SK-N-SH (cell line): ENCODE measurements at regions not wholly inside any gene's neighbourhood (a gene's known extent, or its start where the extent isn't known, plus 50 kb on each side); places are given as distances from the start of the nearest gene placed in this dataset.

Experiments
- EP300 ChIP-seq, 2 experiments: IDR thresholded peaks; 2 replicates each; pipeline versions ENCODE4 v1.4.0 to v1.6.1; 2012; ENCODE audit warnings: borderline replicate concordance in 1 of 2, low read depth in 1 of 2, low read length in 1 of 2
- EZH2phosphoT487 ChIP-seq: fragments of 200-600 bp; sonication (generic); IDR thresholded peaks from 2 replicates; pipeline ENCODE4 v1.6.1; 2017; ENCODE audit warnings: low read depth, mixed run types, mild to moderate bottlenecking, antibody characterized with exemption, moderate library complexity, borderline replicate concordance
- GABPA ChIP-seq: IDR thresholded peaks from 2 replicates; pipeline ENCODE4 v1.4.0; 2012; ENCODE audit warnings: low read depth, mild to moderate bottlenecking
- MAX ChIP-seq: IDR thresholded peaks from 2 replicates; pipeline ENCODE4 v1.4.0; 2012; ENCODE audit warnings: low read depth
- MXI1 ChIP-seq: IDR thresholded peaks from 2 replicates; pipeline ENCODE4 v1.6.1; 2012; ENCODE audit warnings: mild to moderate bottlenecking, low read depth, low read length, improper control_type of control experiment
- NRF1 ChIP-seq: IDR thresholded peaks from 2 replicates; pipeline ENCODE4 v1.6.1; 2012; ENCODE audit warnings: low read depth, mild to moderate bottlenecking, low read length
- POLR2AphosphoS5 ChIP-seq: IDR thresholded peaks from 2 replicates; pipeline ENCODE4 v1.6.1; 2012; ENCODE audit warnings: low read depth, low read length
- RCOR1 ChIP-seq: fragments of 150-350 bp; IDR thresholded peaks from 2 replicates; pipeline ENCODE4 v1.6.1; 2017; ENCODE audit warnings: antibody characterized with exemption, low read length
- RFX5 ChIP-seq: IDR thresholded peaks from 2 replicates; pipeline ENCODE4 v1.6.1; 2012; ENCODE audit warnings: mild to moderate bottlenecking, improper control_type of control experiment, low read length
- TAF1 ChIP-seq: IDR thresholded peaks from 2 replicates; pipeline ENCODE4 v1.6.1; 2012; ENCODE audit warnings: low read depth, mild to moderate bottlenecking, low read length, moderate library complexity, borderline replicate concordance
- TEAD4 ChIP-seq: IDR thresholded peaks from 2 replicates; pipeline ENCODE4 v1.4.0; 2012; ENCODE audit warnings: mild to moderate bottlenecking, borderline replicate concordance; ENCODE audit not compliant: insufficient read depth
- USF2 ChIP-seq: fragments of 150-350 bp; IDR thresholded peaks from 2 replicates; pipeline ENCODE4 v1.6.1; 2017; ENCODE audit warnings: antibody characterized with exemption, low read length, low read depth, borderline replicate concordance
- YY1 ChIP-seq: IDR thresholded peaks from 2 replicates; pipeline ENCODE4 v1.4.0; 2012; ENCODE audit warnings: low read depth, mild to moderate bottlenecking
- TF ChIP-seq, protein P1 (sequence below): fragments of 200-600 bp; sonication (generic); IDR thresholded peaks from 2 replicates; pipeline ENCODE4 v1.6.1; 2017; ENCODE audit warnings: antibody characterized with exemption, mild to moderate bottlenecking, moderate library complexity

GRCh38 chr15:35929740-35930444 is 383.9 kb upstream of the DPH6 start:
- TF ChIP-seq, protein P1, sequence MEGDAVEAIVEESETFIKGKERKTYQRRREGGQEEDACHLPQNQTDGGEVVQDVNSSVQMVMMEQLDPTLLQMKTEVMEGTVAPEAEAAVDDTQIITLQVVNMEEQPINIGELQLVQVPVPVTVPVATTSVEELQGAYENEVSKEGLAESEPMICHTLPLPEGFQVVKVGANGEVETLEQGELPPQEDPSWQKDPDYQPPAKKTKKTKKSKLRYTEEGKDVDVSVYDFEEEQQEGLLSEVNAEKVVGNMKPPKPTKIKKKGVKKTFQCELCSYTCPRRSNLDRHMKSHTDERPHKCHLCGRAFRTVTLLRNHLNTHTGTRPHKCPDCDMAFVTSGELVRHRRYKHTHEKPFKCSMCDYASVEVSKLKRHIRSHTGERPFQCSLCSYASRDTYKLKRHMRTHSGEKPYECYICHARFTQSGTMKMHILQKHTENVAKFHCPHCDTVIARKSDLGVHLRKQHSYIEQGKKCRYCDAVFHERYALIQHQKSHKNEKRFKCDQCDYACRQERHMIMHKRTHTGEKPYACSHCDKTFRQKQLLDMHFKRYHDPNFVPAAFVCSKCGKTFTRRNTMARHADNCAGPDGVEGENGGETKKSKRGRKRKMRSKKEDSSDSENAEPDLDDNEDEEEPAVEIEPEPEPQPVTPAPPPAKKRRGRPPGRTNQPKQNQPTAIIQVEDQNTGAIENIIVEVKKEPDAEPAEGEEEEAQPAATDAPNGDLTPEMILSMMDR, result no peak
- TF ChIP-seq NRF1 (no peak), TEAD4 (no peak), GABPA (no peak), RFX5 (no peak), USF2 (no peak), TAF1 (no peak), EP300 (IDR thresholded peaks at IDR 0.05; ENCODE audit: borderline replicate concordance in 1 of 2, low read depth in 1 of 2, low read length in 1 of 2) (no peak), RCOR1 (no peak), MAX (no peak), EZH2phosphoT487 (no peak), MXI1 (no peak), YY1 (no peak), POLR2AphosphoS5 (no peak)
